K562 (cell line): ENCODE measurements at regions not wholly inside any gene's neighbourhood (a gene's known extent, or its start where the extent isn't known, plus 50 kb on each side); places are given as distances from the start of the nearest gene placed in this dataset.

ENCODE experiments used
- ATAC-seq: fragments of 200-7000 bp; cut with Tn5 transposase; 3 replicates; pipeline ENCODE4 v1.9.1; 2020; ENCODE audit warnings: moderate library complexity
- BruUV-seq: library from RNA; stranded (reverse); fragments of 400-500 nt; replicated peaks from 2 replicates; lab custom pipeline; 2021; lab: Mats Ljungman, UMichigan
- CTCF ChIA-PET: fragments of 300-600 bp; formaldehyde crosslinking; extraction: SDS; loops from one replicate; lab custom pipeline; 2021; ENCODE audit warnings: low intra/inter-chr PET ratio; lab: Yijun Ruan, JAX
- POLR2A ChIA-PET: fragments of 300-600, 350-650 bp; sonication (Branson Sonifier 250); formaldehyde crosslinking; extraction: SDS; loops from one replicate; lab custom pipeline; 2021; ENCODE audit warnings: antibody characterized with exemption, inconsistent platforms; lab: Yijun Ruan, JAX
- DNase-seq, 4 experiments: peaks; one replicate each; pipeline versions ENCODE4 v3.0.0 to v3.0.0-alpha.2; 2011 to 2018; ENCODE audit warnings: low spot score in 3 of 4, mixed read lengths in 3 of 4; ENCODE audit errors: extremely low read depth in 1 of 4
- FAIRE-seq: peaks from 2 replicates; lab custom pipeline; 2011; peaks lifted over from hg19 to GRCh38; lab: Jason Lieb, UNC
- H2AFZ ChIP-seq: 2 replicates; pipeline ENCODE4 v1.6.0; 2011; ENCODE audit warnings: low read depth, low read length, control low read depth, inconsistent platforms
- H3K27ac ChIP-seq: fragments of 200-600 bp; 3 replicates; pipeline ENCODE4 v1.8.0; 2011; ENCODE audit warnings: low read depth, mild to moderate bottlenecking, control low read depth, inconsistent platforms, low read length, moderate library complexity, mixed read lengths; ENCODE audit errors: extremely low read depth
- H3K27me3 ChIP-seq, 2 experiments: fragments of 300-600 bp in 1 of 2; 2 replicates in 1 of 2; 3 replicates in 1 of 2; pipeline versions ENCODE4 v1.6.0 to v1.8.0; 2011; ENCODE audit warnings: inconsistent platforms in 2 of 2, low read length in 2 of 2, mild to moderate bottlenecking in 1 of 2, mixed read lengths in 1 of 2, moderate library complexity in 1 of 2; ENCODE audit not compliant: control insufficient read depth in 2 of 2, insufficient read depth in 2 of 2
- H3K36me3 ChIP-seq: fragments of 300-600 bp; 3 replicates; pipeline ENCODE4 v1.8.0; 2011; ENCODE audit warnings: mild to moderate bottlenecking, low read length, inconsistent platforms; ENCODE audit not compliant: control insufficient read depth, insufficient read depth
- H3K4me1 ChIP-seq, 2 experiments: fragments of 200-600 bp in 1 of 2; replicated peaks in 1 of 2; 2 replicates in 1 of 2; 3 replicates in 1 of 2; pipeline versions ENCODE4 v1.5.1 to v1.8.0; 2011; ENCODE audit warnings: inconsistent platforms in 2 of 2, low read length in 2 of 2, mild to moderate bottlenecking in 1 of 2, mixed read lengths in 1 of 2, moderate library complexity in 1 of 2; ENCODE audit not compliant: control insufficient read depth in 2 of 2, insufficient read depth in 2 of 2
- H3K4me2 ChIP-seq: 2 replicates; pipeline ENCODE4 v1.6.1; 2011; ENCODE audit warnings: low read length, control low read depth, inconsistent platforms, mixed read lengths; ENCODE audit not compliant: insufficient read depth
- H3K4me3 ChIP-seq: fragments of 200-600 bp; sonication (generic), shearing (Covaris generic); 2 replicates; pipeline ENCODE4 v1.5.1; 2016; ENCODE audit warnings: control low read depth, inconsistent platforms
- H3K79me2 ChIP-seq: fragments of 200-600 bp; 3 replicates; pipeline ENCODE4 v1.8.0; 2011; ENCODE audit warnings: low read length, inconsistent platforms; ENCODE audit not compliant: control insufficient read depth, insufficient read depth
- H3K9ac ChIP-seq, 2 experiments: 2 replicates each; pipeline versions ENCODE4 v1.6.0 to v1.6.1; 2011; ENCODE audit warnings: low read depth in 2 of 2, low read length in 2 of 2, control low read depth in 1 of 2, inconsistent platforms in 1 of 2, mild to moderate bottlenecking in 1 of 2, mixed read lengths in 1 of 2; ENCODE audit not compliant: insufficient read depth in 1 of 2
- H3K9me1 ChIP-seq: one replicate; pipeline ENCODE4 v1.6.0; 2011; ENCODE audit warnings: inconsistent platforms, mild to moderate bottlenecking, low read length, moderate library complexity; ENCODE audit not compliant: control insufficient read depth, insufficient read depth
- H3K9me3 ChIP-seq: replicated peaks from 2 replicates; pipeline ENCODE4 v1.5.1; 2011; ENCODE audit warnings: low read depth, low read length, inconsistent platforms; ENCODE audit not compliant: control insufficient read depth, insufficient read depth
- H4K20me1 ChIP-seq: replicated peaks from 2 replicates; pipeline ENCODE4 v1.6.1; 2011; ENCODE audit warnings: low read length, inconsistent platforms, mixed read lengths; ENCODE audit not compliant: control insufficient read depth, insufficient read depth
- DACH1 ChIP-seq: fragments of 450-650 bp; IDR thresholded peaks from 2 replicates; pipeline ENCODE4 v1.6.1; 2018; ENCODE audit not compliant: partially characterized antibody
- ELF1 ChIP-seq: fragments of 200-800 bp; sonication (Bioruptor generic); IDR thresholded peaks from 2 replicates; pipeline ENCODE4 v1.6.1; 2016; ENCODE audit warnings: missing genetic modification characterization, missing compliant biosample characterization
- FOXM1 ChIP-seq, 2 experiments: fragments of 450-650 bp in 1 of 2; sonication (generic) in 1 of 2; formaldehyde crosslinking in 1 of 2; IDR thresholded peaks; 2 replicates each; pipeline versions ENCODE4 v1.6.1 to v1.9.0; 2017 to 2022; ENCODE audit warnings: low read depth in 2 of 2, mild to moderate bottlenecking in 2 of 2, missing genetic modification reagents in 1 of 2, moderate library complexity in 1 of 2
- MTA3 ChIP-seq: fragments of 450-650 bp; formaldehyde crosslinking; IDR thresholded peaks from 2 replicates; pipeline ENCODE4 v1.6.1; 2017; ENCODE audit warnings: mild to moderate bottlenecking, borderline replicate concordance
- NCOR1 ChIP-seq: fragments of 450-650 bp; IDR thresholded peaks from 2 replicates; pipeline ENCODE4 v1.6.1; 2016; ENCODE audit warnings: mild to moderate bottlenecking, moderate library complexity
- NELFE ChIP-seq: IDR thresholded peaks from 2 replicates; pipeline ENCODE4 v1.6.1; 2011; ENCODE audit warnings: mild to moderate bottlenecking; ENCODE audit not compliant: insufficient read depth, insufficient read length
- NONO ChIP-seq, 2 experiments: fragments of 200-400 bp in 1 of 2; fragments of 450-650 bp in 1 of 2; formaldehyde crosslinking in 1 of 2; IDR thresholded peaks; 2 replicates each; pipeline ENCODE4 v1.6.1; 2017; ENCODE audit warnings: low read depth in 2 of 2, mild to moderate bottlenecking in 2 of 2, moderate library complexity in 2 of 2, low read length in 1 of 2
- PKNOX1 ChIP-seq: fragments of 450-650 bp; IDR thresholded peaks from 2 replicates; pipeline ENCODE4 v1.6.1; 2016
- PRDM10 ChIP-seq: fragments of 450-650 bp; IDR thresholded peaks from 2 replicates; pipeline ENCODE4 v1.6.1; 2018; ENCODE audit not compliant: partially characterized antibody
- RNF2 ChIP-seq: sonication (generic); IDR thresholded peaks from 2 replicates; pipeline ENCODE4 v1.6.1; 2016
- TBP ChIP-seq: optimal IDR thresholded peaks from 2 replicates; pipeline ENCODE3; 2011; ENCODE audit warnings: low read depth, low read length, improper control_type of control experiment
- ZFP30 ChIP-seq: fragments of 250-450 bp; sonication (Bioruptor Pico); IDR thresholded peaks from 2 replicates; pipeline ENCODE4 v1.8.0; 2022; ENCODE audit warnings: moderate library complexity, mild to moderate bottlenecking, inconsistent platforms, borderline replicate concordance
- ZNF609 ChIP-seq: sonication (generic); formaldehyde crosslinking; IDR thresholded peaks from 2 replicates; pipeline ENCODE4 v1.8.1; 2023; ENCODE audit warnings: missing genetic modification reagents, mild to moderate bottlenecking, borderline replicate concordance
- in situ Hi-C: fragments of 300-500 bp; cut with MboI; formaldehyde crosslinking; loops from 4 replicates; pipeline ENCODE4 v1.15.0; 2018; ENCODE audit warnings: inconsistent platforms, mixed read lengths
- intact Hi-C: fragments of 100-400 bp; cut with micrococcal nuclease; formaldehyde crosslinking; loops from 2 replicates; pipeline ENCODE4 v1.14.2; 2022

GRCh38 chr4:19259920-19260319 is 991.8 kb upstream of the SLIT2 start (continued):
- TF ChIP-seq PRDM10 (no peak), ELF1 (tag) (no peak), PKNOX1 (no peak), RNF2 (no peak)

GRCh38 chr4:19256823-19257222 is 994.9 kb upstream of the SLIT2 start:
- ChIA-PET CTCF (no interaction called here), POLR2A (no interaction called here)
- Histone ChIP-seq H4K20me1 (no peaks in the 10 kb centered on the region), H3K27ac (no peak overlapping the region), H3K4me1 (no peaks in the 10 kb centered on the region), H3K9me3 (no peaks in the 10 kb centered on the region; the same call in 1 of the 2 replicates), H3K4me3 (no peak overlapping the region), H3K36me3 (no peaks in the 10 kb centered on the region), H3K79me2 (no peaks in the 10 kb centered on the region), H3K4me2 (no peak overlapping the region), H3K9me1 (no peaks in the 10 kb centered on the region), H3K9ac (no peak overlapping the region), H2AFZ (no peak overlapping the region), H3K27me3 (no peaks in the 10 kb centered on the region)
- ATAC-seq (no peak), FAIRE-seq (no peak), DNase-seq (no peak)
- no TSS peak for BruUV-seq
- in situ Hi-C loops, result no loop called here
- intact Hi-C loops, result no loop called here
- TF ChIP-seq NCOR1 (no peak), TBP (no peak), ZNF609 (no peak), FOXM1 (IDR thresholded peaks at IDR 0.05; ENCODE audit: low read depth) (no peak), FOXM1 (CRISPR knock-in tag; IDR thresholded peaks at IDR 0.05; ENCODE audit: low read depth) (no peak), RNF2 (no peak), NONO (IDR thresholded peaks at IDR 0.05; ENCODE audit: low read depth in 2 of 2, low read length in 1 of 2) (no peak), NELFE (no peak), DACH1 (no peak), ZFP30 (CRISPR knock-in tag) (no peak), MTA3 (no peak)
